C4-2B (cell line): ENCODE measurements at regions not wholly inside any gene's neighbourhood (a gene's known extent, or its start where the extent isn't known, plus 50 kb on each side); places are given as distances from the start of the nearest gene placed in this dataset.

ENCODE experiments used
- CTCF ChIP-seq: fragments of 450-650 bp; conservative IDR thresholded peaks from 2 replicates; pipeline ENCODE4 v1.5.1; 2017; ENCODE audit warnings: mild to moderate bottlenecking
- ZFX ChIP-seq: fragments of 450-650 bp; IDR thresholded peaks from 2 replicates; pipeline ENCODE4 v1.6.1; 2017

- no peak for TF ChIP-seq CTCF
- TF ChIP-seq ZFX, result no peak
These were observed 565.8 kb upstream of the USP24 start for GRCh38 chr1:55781003-55781402.
